ENCODE measurements at regions not wholly inside any gene's neighbourhood (a gene's known extent, or its start where the extent isn't known, plus 50 kb on each side); places are given as distances from the start of the nearest gene placed in this dataset.

GRCh38 chr17:6248061-6248460, 177.9 kb downstream of the WSCD1 start:
- H3K4me3 ChIP-seq = no peak overlapping the region
- WGBS, 2 donors = 87 to 89% methylated on average over 4 of the region's 4 CpGs
- no peak for DNase-seq
- no peaks in the 10 kb centered on the region for H3K36me3 ChIP-seq (ENCODE audit: low read depth, missing control alignments)
- intact Hi-C loops (cut with DNase I; ENCODE audit: low total_unique reads) = no loop called here
- H3K27me3 ChIP-seq = no peaks in the 10 kb centered on the region
- H3K4me1 ChIP-seq = no peaks in the 10 kb centered on the region
- no peak overlapping the region for H3K27ac ChIP-seq
- TF ChIP-seq POLR2A (IDR thresholded peaks at IDR 0.05) = no peak
- no peak for TF ChIP-seq CTCF (IDR thresholded peaks at IDR 0.05)
- H3K9me3 ChIP-seq = no peaks in the 10 kb centered on the region

DNA sequence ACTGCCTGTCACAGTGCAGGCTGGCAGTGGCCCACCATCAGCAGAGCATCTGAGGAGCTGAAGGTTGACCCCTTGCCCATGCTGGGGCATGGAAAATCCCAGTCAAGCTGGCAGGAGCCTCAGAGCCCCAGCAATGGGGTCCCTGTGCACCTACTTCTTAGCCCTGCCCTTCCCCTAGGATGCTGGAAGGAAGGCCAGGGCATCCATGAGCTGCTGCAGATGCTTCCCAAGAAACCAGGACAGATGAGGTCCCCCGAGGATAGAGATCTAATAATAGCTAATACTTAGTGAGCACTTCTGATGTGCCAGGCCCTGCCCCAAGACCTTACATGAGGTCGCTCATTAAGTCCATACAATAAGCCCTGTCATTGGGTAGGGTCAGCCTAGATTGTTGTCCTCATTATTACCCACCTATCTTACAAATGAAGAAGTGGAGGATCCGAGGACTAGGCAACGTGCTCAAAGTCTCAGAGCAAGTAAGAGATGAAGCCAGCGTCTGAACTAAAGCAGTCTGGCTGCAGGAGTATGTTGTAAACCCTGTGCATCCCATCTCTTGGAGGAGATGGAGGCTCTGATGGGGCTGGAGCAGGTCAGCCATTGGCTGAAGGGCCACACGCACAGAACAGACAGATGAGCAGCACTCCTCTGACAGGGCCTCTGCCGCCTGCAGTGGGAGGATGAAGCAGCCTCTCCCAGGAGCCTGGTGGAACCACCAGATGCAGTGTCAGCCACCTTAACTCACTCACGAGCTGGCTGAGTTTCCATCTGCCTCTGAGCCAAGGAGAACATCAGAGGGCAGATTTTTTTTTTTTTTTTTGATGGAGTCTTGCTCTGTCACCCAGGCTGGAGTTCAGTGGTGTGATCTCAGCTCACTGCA, 175.4 kb downstream of the WSCD1 start:
- WGBS, 2 donors = 77 to 79% methylated on average over 8 of the region's 8 CpGs
- H3K9me3 ChIP-seq = no peaks in the 10 kb centered on the region
- intact Hi-C loops (cut with DNase I; ENCODE audit: low total_unique reads) = no loop called here
- TF ChIP-seq POLR2A (IDR thresholded peaks at IDR 0.05) (no peak), CTCF (IDR thresholded peaks at IDR 0.05) (no peak)
- no peaks in the 10 kb centered on the region for H3K4me1 ChIP-seq
- DNase-seq = no peak
- H3K36me3 ChIP-seq (ENCODE audit: low read depth, missing control alignments) = no peaks in the 10 kb centered on the region
- no peaks in the 10 kb centered on the region for H3K27me3 ChIP-seq
- no peak overlapping the region for H3K27ac ChIP-seq
- H3K4me3 ChIP-seq = no peak overlapping the region

DNA sequence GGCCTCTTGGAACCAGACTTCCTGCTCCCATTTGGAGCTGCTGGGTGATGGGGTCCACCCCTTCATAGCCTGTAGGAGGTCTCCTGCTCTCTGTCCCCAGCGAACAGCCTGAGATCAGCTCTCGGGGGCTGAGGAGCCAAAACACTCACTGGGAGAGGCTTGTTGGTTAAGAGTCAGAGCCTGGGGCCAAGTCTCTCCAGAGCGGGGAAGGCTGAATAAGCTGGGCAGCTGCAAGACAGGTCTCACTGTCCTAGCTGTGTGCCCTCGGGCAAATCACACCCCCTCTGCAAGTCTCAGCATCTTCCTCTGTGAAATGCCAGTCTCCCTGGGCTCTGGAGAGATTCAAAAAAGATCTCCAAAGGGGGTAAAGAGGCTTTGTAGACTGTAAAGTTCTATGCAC, 174.6 kb downstream of the WSCD1 start:
- WGBS, 2 donors = 53 to 77% methylated on average over 4 of the region's 4 CpGs
- Histone ChIP-seq H3K9me3 (no peaks in the 10 kb centered on the region), H3K36me3 (ENCODE audit: low read depth, missing control alignments) (no peaks in the 10 kb centered on the region), H3K27ac (no peak overlapping the region), H3K27me3 (no peaks in the 10 kb centered on the region), H3K4me3 (no peak overlapping the region), H3K4me1 (no peaks in the 10 kb centered on the region)
- intact Hi-C loops (cut with DNase I; ENCODE audit: low total_unique reads) = no loop called here
- TF ChIP-seq POLR2A (IDR thresholded peaks at IDR 0.05) (no peak), CTCF (IDR thresholded peaks at IDR 0.05) (no peak)
- DNase-seq = no peak

GRCh38 chr17:6244253-6244652, 174.1 kb downstream of the WSCD1 start:
- no peaks in the 10 kb centered on the region for H3K36me3 ChIP-seq (ENCODE audit: low read depth, missing control alignments)
- H3K27ac ChIP-seq = no peak overlapping the region
- no peak for DNase-seq
- no peak for TF ChIP-seq POLR2A (IDR thresholded peaks at IDR 0.05)
- WGBS, 2 donors = 50 to 60% methylated on average over 5 of the region's 5 CpGs
- no peaks in the 10 kb centered on the region for H3K4me1 ChIP-seq
- H3K4me3 ChIP-seq = no peak overlapping the region
- no peaks in the 10 kb centered on the region for H3K9me3 ChIP-seq
- H3K27me3 ChIP-seq = no peaks in the 10 kb centered on the region
- intact Hi-C loops (cut with DNase I; ENCODE audit: low total_unique reads) = no loop called here

- no peak for DNase-seq
- intact Hi-C loops (cut with DNase I; ENCODE audit: low total_unique reads) = no loop called here
Observed at GRCh38 chr17:6243186-6243585, 173.0 kb downstream of the WSCD1 start.

More at GRCh38 chr17:6243186-6243585, 173.0 kb downstream of the WSCD1 start:
- Histone ChIP-seq H3K36me3 (ENCODE audit: low read depth, missing control alignments) (no peaks in the 10 kb centered on the region), H3K9me3 (no peaks in the 10 kb centered on the region), H3K27me3 (no peaks in the 10 kb centered on the region), H3K27ac (no peak overlapping the region), H3K4me1 (no peaks in the 10 kb centered on the region), H3K4me3 (no peak overlapping the region)
- TF ChIP-seq POLR2A (IDR thresholded peaks at IDR 0.05) (no peak), CTCF (IDR thresholded peaks at IDR 0.05) (no peak)

All from testis (tissue), 2 donors.